ENCODE measurements at regions not wholly inside any gene's neighbourhood (a gene's known extent, or its start where the extent isn't known, plus 50 kb on each side); places are given as distances from the start of the nearest gene placed in this dataset.
"Not testable (repeated sequence)": the region's sequence is repeated elsewhere in the genome, so short reads cannot be mapped to it uniquely, and the experiment has no call there.

DNA sequence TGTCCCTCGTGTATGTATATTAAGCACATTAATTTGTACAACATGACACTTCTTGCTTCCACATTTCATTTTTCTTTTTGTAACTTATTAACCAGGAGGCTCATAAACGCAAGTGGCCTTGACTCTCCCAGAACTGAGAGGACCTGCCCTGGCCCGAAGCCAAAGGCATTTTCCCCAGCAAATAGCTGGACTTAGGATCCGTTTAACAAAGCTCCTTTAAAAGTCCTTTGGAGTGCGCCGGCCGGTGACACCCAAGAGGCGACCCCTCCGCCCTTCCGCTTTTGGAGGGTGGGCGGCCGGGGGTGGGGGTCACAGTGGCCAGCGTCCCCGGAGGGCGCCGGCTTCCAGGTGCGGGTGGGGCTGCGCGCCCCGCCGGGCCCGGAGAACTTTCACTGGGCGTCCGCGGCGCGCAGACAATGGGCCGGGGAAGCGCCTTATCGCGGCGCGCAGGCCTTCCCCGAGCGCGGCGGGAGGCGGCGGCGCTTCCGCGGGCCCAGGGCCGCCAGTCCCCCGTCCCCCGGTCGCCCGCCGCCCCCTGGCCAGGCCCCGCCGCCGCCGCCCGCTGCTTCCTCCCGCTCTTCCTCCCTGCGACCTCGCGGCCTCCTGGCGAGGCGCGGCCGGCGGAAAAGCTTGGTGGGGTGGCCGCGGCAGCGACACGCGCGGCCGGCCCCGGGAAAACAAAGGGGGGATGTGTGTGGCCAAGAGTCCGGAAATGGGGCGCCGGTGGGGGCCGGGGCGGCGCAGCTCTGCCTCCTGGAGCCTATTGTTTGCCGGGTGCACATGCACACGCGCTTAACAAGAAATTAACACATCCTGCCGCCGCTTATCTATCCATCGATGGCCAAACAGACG is 613.4 kb downstream of the MCTP2 start:
- peak; percentile 33 for DNase-seq (ENCODE audit: low spot score)

DNA sequence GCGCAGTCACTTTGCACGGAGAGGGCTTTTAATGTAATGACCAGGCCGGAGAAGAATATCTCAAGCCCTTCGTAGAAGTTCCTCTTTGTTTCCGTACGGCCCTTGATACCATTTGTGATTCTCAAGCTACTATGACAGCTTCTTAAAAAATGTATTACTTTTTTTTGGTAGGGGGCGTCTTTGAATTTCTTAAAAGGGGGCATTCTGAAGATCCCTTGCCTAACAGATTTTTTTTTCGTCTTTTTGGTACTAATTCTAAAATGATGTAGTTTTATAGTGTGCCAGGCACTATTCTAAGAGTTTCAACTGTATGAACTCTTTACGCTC is 614.0 kb downstream of the MCTP2 start:
- no peak for DNase-seq (ENCODE audit: low spot score)

DNA sequence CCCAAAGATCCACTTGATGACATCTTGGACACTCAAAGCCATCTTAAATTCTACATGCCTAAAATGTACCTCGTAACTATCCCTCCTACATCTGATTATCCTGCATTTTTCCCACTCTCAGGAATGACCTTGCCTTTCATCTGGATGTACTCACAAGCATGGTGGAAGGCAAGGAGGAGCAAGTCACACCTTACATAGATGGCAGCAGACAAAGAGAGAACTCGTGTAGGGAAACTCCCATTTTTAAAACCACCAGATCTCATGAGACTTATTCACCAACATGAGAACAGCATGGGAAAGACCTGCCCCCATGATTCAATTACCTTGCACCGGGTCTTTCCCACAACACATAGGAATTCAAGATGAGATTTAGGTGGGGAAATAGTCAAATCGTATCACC is 616.0 kb downstream of the MCTP2 start:
- no peak for DNase-seq (ENCODE audit: low spot score)

DNA sequence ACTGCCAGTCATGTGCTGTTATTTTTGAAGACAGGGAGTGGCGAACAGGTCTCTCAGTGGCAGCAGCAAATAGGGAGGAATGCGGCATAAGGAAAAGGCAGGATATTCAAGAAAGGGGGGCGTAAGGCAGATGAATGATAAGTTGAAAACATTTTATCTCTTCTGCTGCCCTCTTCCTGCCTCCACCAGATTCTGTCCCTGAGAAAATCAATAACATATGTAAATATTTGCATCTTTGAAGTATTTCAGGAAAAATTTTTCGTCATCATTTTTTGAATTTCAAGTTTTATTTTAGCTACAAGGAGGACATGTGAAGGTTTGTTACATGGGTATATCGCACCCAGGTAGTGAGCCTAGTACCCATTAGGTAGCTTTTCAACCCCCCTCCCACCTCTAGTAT is 616.7 kb downstream of the MCTP2 start:
- DNase-seq (ENCODE audit: low spot score), result no peak

DNA sequence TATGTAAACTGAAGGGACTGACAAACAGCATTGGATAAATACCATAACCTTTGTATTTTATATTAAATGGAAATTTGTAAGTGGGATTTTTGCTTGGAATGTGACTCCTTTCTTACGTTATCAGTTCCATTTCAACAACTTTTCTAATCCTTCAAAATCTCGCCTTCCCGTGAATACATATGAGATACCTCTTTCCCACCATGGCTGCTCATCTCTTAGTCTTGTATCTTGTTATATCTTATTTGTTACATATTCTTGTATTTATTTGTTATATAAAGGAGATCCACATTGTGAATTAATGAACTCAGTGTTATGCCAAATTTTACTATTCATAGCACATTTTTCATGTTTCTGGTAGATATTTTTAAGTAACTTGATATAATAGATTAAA is 623.7 kb downstream of the MCTP2 start:
- no peak for DNase-seq (ENCODE audit: low spot score)

DNA sequence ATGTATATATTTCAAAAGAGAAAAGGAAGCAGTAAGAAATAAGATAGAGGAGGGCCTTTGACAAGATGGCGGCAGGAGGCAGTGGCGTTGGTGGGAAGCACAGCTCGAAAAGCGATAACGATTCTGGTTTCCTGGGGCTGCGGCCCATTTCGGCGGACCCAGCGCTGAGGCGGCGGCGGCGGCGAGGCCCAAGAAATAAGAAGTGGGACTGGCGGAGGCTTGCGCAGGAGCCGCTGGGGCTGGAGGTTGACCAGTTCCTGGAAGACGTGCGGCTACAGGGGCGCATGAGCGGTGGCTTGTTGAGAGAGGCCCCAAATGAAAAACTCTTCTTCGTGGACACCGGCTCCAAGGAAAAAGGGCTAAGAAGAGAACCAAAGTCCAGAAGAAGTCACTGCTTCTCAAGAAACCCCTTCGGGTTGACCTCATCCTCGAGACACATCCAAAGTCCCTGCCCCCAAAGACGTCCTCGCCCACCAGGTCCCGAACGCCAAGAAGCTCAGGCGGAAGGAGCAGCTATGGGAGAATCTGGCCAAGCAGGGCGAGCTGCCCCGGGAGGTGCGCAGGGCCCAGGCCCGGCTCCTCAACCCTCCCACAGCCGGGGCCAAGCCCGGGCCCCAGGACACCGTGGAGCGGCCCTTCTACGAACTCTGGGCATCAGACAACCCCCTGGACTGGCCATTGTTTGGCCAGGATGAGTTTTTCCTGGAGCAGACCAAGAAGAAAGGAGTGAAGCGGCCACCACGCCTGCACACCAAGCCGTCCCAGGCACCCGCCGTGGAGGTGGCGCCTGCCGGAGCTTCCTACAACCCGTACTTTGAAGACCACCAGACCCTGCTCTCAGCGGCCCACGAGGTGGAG is 624.3 kb downstream of the MCTP2 start:
- DNase-seq (ENCODE audit: low spot score), result no peak

DNA sequence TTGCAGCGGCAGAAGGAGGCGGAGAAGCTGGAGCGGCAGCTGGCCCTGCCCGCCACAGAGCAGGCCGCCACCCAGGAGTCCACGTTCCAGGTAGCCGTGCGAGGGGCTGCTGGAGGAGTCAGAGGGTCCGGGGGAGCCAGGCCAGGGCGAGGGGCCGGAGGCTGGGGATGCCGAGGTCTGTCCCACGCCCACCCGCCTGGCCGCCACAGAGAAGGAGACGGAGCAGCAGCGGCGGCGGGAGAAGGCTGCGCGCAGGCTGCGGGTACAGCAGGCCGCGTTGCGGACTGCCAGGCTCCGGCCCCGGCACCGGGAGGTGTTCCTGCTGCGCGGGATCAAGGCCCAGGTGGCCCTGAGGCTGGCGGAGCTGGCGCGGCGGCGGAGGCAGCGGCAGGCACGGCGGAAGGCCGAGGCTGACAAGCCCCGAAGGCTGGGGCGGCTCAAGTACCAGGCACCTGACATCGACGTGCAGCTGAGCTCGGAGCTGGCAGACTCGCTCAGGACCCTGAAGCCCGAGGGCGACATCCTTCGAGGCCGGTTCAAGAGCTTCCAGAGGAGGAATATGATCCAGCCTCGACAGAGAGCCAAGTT is 625.0 kb downstream of the MCTP2 start:
- DNase-seq (ENCODE audit: low spot score), result no peak

DNA sequence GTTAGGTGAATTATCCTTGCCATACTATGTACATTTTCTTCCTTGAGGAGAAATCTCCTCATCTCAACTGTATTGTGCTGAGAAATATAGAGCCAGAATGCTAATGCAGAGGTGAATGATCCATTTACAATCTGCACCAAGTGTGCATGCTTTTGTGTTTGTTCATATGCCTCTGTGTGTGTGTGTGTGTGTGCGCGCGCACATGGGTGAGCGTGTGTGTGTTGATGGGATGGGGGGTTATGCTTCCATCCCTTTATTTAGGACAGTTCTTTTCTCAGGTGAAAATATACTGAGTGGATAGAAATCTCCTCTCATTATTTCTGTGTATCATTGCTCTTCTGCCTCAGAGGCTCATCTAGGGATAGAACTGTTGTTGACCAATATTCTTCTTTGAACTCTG is 626.1 kb downstream of the MCTP2 start:
- no peak for DNase-seq (ENCODE audit: low spot score)

DNA sequence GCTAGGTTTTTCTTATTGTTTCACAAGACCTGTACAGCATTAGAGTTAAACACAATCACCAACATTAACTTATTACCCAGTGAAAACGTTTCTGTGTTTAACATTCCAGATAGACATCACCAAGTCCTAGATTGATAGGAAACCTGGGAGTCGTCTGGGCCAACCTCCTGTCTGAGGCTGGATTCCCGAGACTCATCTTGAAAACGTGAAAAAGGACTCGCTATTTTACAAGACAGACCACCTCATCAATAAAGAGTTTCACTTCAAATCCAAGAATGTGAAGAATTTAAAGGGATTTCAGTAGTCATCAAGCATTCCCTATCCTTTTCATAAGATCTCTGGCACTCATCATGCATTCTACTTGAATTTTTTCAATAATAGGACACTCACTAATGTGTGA is 626.6 kb downstream of the MCTP2 start:
- no peak for DNase-seq (ENCODE audit: low spot score)

DNA sequence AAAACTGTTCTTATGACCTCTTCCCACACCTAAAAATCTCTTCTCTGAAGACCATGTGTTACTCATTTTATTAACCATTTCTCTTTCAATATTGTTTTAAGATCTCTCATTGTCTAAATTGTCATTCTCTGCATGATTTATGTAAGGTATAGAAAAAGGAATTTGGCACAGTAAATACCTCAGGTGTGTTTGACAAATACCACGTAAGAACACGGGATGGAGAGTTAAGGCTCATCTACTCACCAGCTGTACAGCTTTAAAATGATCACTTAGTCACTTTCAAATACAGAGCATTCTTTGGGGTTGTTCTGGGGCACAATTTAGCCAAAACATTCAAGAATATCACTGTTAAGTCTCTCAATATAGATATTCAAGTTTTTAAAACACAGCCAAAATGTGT is 627.1 kb downstream of the MCTP2 start:
- DNase-seq (ENCODE audit: low spot score), result no peak

DNA sequence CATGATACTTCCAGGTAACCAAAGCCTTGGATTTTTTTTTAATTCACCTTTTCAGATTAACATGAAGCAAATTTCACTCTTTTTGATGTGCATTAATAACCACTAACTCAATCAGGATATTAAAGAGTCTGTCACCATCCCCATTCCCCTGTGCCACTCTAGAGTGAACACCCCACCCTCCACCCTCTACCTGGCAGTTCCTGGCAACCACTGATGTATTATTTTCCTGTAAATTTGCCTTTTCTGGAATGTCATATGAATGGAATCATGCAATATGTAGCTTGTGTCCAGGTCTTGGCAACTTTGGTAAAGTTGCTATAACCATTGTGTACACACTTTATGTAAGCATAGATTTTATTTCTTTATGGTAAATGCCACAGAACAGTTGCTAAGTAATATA is 627.6 kb downstream of the MCTP2 start:
- no peak for DNase-seq (ENCODE audit: low spot score)

DNA sequence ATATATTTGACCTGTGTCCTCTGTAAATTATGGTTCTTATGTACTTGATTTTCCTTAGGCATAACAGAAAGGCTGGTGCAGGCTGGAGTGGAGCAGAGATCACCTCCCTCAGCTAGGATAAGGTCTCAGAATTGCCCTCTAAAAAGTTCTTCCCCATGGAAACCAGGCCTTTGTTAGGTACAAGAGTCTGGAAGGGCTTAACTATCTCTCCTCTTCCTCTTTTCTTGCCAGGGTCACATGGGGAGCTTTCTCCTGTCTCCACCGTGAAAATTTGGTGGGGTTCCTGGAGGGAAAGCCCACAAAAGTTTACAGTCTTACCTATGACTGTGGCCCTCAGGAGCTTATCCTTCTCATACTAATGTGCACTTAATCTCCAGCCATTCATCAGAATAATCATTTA is 633.2 kb downstream of the MCTP2 start:
- DNase-seq (ENCODE audit: low spot score), result no peak

DNA sequence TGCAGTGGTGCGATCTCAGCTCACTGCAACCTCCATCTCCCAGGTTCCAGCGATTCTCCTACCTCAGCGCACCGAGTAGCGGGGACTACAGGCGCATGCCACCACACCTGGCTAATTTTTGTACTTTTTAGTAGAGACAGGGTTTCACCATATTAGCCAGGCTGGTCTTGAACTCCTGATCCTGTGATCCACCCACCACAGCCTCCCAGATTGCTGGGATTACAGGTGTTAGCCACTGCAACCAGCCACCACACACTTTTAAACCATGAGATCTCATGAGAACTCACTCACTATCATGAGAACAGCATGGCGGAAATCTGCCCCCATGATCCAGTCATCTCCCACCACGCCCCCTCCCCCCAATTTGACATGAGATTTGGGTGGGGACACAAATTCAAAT is 636.9 kb downstream of the MCTP2 start:
- DNase-seq (ENCODE audit: low spot score), result not testable (repeated sequence)

DNA sequence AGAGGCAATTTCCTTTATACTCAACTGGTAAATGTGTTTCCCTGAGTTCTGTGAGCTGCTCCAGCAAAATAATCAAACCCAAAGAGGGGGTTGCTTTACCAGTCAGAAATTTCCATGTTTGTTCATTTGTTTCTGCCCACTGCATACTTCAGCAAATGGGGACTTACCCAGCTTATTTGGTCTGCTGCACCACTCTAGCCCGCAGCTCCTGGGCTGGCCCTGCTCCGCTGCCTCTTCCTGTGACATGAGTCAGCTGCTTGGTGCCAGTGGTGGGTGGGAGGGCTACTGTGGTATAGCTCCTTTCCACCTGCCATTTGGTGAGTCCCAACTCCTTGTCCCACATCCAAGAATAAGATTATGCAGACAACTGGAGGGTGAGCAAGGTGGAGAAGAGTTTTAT is 644.2 kb downstream of the MCTP2 start:
- DNase-seq (ENCODE audit: low spot score), result no peak

DNA sequence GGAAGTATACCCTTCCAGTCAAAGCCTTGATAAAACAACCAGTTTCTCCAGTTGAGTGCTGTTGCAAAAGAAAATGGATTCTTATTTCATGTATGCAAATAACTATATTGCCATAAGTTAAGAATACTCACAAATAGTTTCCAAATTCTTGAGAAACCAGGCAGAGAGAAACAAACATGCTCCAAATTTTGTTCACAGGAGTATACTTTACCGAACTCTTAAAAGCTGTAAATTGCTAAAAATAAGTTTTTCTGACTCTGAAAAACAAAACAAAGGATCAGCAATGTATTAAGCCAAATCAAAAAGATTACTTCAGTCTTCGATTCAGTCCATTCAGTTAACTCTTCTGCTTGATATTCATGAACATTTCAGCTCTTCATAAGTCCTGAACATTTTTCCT is 646.5 kb downstream of the MCTP2 start:
- DNase-seq (ENCODE audit: low spot score), result no peak

DNA sequence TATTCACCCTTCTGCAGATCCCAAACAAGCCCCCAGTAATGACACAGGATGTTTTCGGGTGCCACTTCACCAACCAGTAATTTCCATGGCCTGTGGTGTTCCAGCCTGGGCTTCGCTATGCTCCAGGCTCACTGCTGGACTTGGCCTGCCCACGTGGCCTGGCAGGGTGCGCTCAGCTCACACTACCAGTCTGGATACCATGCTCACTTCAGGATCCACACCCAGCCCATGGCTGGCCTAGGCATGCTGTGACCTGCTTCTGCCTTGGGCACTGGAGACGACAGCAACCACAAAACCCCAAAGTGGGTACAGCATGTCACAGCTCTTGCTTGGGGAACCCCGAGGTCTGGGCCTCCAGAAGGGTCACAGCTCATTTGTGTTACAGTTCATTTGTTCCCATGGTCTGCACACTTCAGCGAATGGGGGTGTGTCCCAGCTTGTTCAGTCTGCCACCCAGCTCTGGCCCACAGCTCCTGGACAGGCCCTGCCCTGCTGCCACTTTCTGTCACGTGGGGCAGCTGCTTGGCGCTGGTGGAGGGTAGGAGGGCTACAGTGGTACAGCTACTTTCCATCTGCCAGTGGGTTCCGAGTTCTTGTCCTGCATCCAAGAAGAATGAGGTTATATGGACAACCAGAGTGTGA is 650.8 kb downstream of the MCTP2 start:
- DNase-seq (ENCODE audit: low spot score), result no peak

DNA sequence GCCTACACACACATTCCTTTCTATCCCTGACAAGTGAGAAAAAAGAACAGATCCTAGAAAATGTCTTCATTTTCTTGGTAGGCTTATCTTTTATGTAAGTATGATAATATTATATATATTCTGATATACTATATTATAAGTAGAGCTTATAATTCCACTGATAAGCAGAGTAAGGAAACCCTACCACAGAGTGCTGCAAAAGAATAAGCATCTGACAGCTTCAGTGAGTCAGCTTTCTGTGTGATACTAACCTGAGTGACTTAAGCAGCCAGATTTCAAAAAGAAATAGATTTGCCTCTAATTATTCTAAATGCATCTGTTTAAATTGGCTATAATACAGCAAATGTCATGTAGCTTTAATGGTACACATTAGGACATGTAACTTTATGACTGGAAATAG is 656.0 kb downstream of the MCTP2 start:
- no peak for DNase-seq (ENCODE audit: low spot score)

DNA sequence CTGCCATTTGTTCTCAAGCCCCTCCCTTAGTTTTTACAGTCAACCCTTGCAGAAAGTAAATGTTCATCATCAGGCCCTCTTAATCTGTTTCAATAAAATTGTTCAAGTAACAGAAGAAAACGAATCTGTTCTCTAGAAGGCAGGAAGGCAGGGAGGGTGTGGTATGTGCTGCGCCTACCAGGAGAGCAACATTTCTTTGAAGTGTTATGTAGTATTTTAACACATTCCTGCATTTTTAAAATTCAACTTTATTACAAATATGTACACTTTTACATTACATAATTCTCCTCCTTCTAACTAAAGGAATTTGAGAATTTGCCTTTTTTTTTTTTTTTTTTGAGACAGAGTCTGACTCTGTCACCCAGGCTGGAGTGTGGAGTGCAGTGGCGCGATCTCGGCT is 657.8 kb downstream of the MCTP2 start:
- DNase-seq (ENCODE audit: low spot score), result no peak

DNA sequence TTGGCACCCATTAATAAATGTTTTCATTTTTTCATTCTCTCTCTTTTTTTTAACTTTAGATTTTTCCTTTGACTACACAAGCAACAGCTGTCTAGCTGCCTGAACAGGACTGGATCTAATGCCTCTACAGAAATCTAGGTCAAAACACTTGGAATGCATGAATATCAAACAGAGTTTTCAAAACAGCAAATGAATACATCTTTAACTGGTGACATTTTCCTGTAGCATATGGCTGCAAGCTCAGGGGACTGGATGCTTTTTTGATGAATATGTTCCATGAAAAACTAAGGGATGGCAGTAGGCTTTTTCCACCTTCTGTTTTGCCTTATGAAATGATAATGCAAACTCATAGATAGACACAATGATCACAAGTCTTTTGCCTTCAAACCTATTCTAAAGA is 661.7 kb downstream of the MCTP2 start:
- no peak for DNase-seq (ENCODE audit: low spot score)

DNA sequence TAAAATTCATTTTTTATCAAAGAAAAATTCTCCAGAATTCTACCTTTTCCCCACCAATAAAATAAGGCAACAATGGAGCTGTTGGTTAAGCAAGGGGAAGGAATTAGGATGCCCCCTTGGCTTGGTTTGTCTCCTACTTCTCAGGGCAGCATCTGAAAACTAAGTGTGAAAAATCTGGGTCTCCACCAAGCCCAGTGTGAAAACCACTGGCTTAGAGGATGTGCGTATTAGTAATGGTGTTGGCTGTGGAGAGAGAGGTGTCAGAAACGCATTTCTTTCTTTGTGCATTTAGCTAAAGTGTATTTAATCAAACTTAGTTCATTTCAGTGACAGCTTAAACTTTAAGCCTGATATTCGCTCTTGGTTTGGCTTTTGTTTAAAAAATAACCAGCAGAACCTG is 662.7 kb downstream of the MCTP2 start:
- DNase-seq (ENCODE audit: low spot score), result no peak

DNA sequence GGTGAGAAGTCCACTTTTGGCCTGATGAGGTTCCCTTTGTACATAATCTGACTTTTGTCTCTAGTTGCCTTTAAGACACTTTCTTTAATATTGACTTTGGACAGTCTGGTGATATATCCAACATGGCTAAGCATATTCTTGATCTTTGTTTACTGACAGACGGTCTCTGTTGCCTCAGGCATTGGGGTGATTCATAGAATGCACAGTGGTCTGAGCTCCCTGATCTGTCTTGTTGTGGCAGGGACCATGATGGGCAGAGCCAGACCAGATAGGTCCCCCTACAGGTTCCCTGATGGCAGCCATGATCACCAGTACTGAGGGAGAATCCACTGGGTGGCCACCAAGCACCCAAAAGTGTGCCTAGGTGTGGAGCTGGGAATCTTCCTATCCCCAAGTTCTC is 678.1 kb downstream of the MCTP2 start:
- no peak for DNase-seq (ENCODE audit: low spot score)

DNA sequence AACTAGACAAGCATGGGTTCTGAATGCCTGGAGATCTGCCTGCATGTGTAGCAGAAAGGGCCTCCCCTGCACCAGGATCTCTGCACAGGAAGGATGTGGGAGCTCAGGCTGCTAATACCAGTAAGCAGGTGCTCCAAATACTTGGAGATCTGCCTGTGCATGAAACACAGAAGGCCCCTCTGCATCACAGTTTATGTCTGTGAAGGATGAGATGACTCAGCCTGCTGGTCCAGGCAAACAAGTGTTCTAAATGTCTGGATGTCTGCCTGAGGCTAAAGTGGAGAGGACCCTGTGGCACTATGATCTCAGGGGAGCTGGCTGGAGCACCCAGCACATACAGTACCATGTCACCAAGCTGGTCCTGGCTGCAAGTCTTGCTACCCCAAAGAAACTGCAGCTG is 678.8 kb downstream of the MCTP2 start:
- DNase-seq (ENCODE audit: low spot score), result no peak

DNA sequence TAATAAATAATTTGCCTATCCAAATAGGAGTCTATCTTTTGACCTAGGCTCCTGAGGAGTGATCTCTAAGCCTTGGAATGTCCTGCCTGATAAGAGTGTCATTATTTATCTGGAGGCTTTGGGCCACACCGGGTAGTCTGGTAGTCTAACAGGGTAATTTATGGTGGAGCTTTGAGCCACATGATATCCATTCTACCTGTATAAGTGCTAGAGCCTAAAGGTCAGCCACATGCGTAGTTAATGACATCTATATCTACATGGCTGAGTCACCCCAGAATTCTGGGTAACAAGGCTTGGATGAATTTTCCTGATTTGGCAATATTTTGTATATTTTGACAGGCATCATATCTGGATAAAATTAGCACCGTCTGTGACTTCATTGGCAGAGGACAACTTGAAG is 681.4 kb downstream of the MCTP2 start:
- DNase-seq (ENCODE audit: low spot score), result no peak

Data from globus pallidus (tissue), 1 donor.